ENCODE measurements at regions not wholly inside any gene's neighbourhood (a gene's known extent, or its start where the extent isn't known, plus 50 kb on each side); places are given as distances from the start of the nearest gene placed in this dataset.
"Not testable (repeated sequence)": the region's sequence is repeated elsewhere in the genome, so short reads cannot be mapped to it uniquely, and the experiment has no call there.

DNA sequence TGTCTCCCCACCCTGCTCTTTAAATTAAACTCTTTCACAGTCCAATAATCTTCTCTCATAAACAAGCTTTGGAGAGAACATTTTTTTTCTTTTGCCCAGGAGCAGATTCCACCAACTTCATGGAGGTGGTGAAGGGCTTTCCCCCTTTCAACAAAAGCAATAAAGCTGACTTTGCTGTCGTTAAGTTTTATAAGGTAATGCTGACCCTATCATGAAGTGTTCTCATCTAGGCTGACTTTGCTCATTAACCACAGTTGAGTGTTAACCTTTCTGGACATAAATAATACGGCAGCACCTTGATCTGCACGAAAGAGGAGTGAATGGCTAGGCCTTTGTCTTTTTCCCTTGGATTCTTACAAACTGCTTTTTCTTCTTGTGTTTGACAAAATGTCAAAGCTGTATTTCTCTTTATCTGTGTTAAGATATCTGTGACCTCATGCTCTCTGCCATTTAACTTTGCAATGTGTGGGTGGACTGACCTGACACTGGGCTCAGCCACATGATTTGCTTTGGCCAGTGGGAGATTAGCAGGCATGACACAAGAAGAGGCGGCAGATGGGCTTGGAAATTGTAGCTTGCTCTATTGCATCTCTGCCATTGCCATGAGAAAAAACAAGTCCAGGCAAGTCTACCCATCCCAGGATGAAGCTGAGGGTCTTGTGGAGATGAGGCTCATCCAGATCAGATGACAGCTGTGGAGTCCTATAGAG, 470.9 kb upstream of the CCDC196 start:
- ChIA-PET CTCF (no interaction called here), POLR2A (no interaction called here)
- Histone ChIP-seq H3K27me3 (ENCODE audit: control insufficient read depth in 2 of 2, insufficient read depth in 2 of 2, low read length in 2 of 2) (no peaks in the 10 kb centered on the region), H3K27ac (ENCODE audit: low read depth, low read length) (no peak overlapping the region), H3K4me3 (ENCODE audit: low read length) (no peak overlapping the region), H3K9me3 (ENCODE audit: control insufficient read depth in 2 of 3, low read length in 3 of 3) (no peaks in the 10 kb centered on the region), H3K4me1 (ENCODE audit: control insufficient read depth in 2 of 2, insufficient read depth in 2 of 2, low read length in 2 of 2) (no peaks in the 10 kb centered on the region), H3K36me3 (ENCODE audit: control insufficient read depth in 2 of 3, insufficient read depth in 3 of 3, low read length in 3 of 3) (no peaks in the 10 kb centered on the region)
- H3K36me3 Mint-ChIP-seq: peaks cover 0 to 5% (median 0%) of the 10 kb centered on the region in 5 donors
- intact Hi-C loops (cut with micrococcal nuclease): no loop called here
- peaks cover 0 to 12% (median 0%) of the 10 kb centered on the region in 11 donors for H3K9me3 Mint-ChIP-seq
- peaks cover 0 to 14% (median 3%) of the 10 kb centered on the region in 5 donors for H3K27me3 Mint-ChIP-seq
- no peak overlapping the region for H3K4me3 Mint-ChIP-seq
- peaks cover 0 to 4% (median 0%) of the 10 kb centered on the region in 7 donors for H3K4me1 Mint-ChIP-seq
- no peak for DNase-seq
- no peak for ATAC-seq
- H3K27ac Mint-ChIP-seq: no peak overlapping the region

DNA sequence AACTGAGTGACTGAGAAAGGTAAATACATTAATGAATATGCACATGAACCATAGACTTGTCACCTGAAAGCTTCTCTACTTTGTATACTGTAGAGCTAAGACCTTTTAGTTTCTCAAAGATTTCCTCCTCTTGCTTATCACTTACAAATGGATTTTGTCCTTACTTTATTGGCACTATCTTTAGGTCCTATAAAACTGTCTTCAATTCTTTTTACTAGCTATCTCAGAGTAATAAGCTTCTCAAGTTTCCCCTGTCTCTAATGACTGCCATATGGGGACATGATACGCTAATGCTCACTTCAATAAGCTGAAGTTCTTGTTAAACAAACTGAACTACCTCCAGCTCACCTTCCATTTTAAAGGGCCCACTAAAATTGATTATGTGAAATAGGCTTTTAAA, 468.2 kb upstream of the CCDC196 start:
- CTCF ChIA-PET: no interaction called here

GRCh38 chr14:66022526-66022925, 463.6 kb upstream of the CCDC196 start:
- Mint-ChIP-seq H3K4me3 (no peak overlapping the region), H3K9me3 (peaks cover 0 to 4% (median 0%) of the 10 kb centered on the region in 11 donors), H3K27me3 (peaks cover 0 to 17% (median 0%) of the 10 kb centered on the region in 5 donors), H3K4me1 (no peaks in the 10 kb centered on the region), H3K27ac (no peak overlapping the region), H3K36me3 (peaks cover 0 to 4% (median 0%) of the 10 kb centered on the region in 5 donors)
- Histone ChIP-seq H3K27me3 (ENCODE audit: control insufficient read depth in 2 of 2, insufficient read depth in 2 of 2, low read length in 2 of 2) (no peaks in the 10 kb centered on the region), H3K27ac (ENCODE audit: low read depth, low read length) (no peak overlapping the region), H3K9me3 (ENCODE audit: control insufficient read depth in 2 of 3, low read length in 3 of 3) (no peaks in the 10 kb centered on the region), H3K4me3 (ENCODE audit: low read length) (no peak overlapping the region), H3K4me1 (ENCODE audit: control insufficient read depth in 2 of 2, insufficient read depth in 2 of 2, low read length in 2 of 2) (no peaks in the 10 kb centered on the region), H3K36me3 (ENCODE audit: control insufficient read depth in 2 of 3, insufficient read depth in 3 of 3, low read length in 3 of 3) (no peaks in the 10 kb centered on the region)
- no peak for ATAC-seq
- intact Hi-C loops (cut with micrococcal nuclease): no loop called here
- ChIA-PET CTCF (no interaction called here), POLR2A (no interaction called here)
- no peak for DNase-seq

More for the DNA sequence above, 468.2 kb upstream of the CCDC196 start:
- H3K9me3 Mint-ChIP-seq: peaks cover 0 to 12% (median 0%) of the 10 kb centered on the region in 11 donors
- Histone ChIP-seq H3K27ac (ENCODE audit: low read depth, low read length) (no peak overlapping the region), H3K27me3 (ENCODE audit: control insufficient read depth in 2 of 2, insufficient read depth in 2 of 2, low read length in 2 of 2) (no peaks in the 10 kb centered on the region), H3K4me3 (ENCODE audit: low read length) (no peak overlapping the region), H3K36me3 (ENCODE audit: control insufficient read depth in 2 of 3, insufficient read depth in 3 of 3, low read length in 3 of 3) (no peaks in the 10 kb centered on the region), H3K9me3 (ENCODE audit: control insufficient read depth in 2 of 3, low read length in 3 of 3) (no peaks in the 10 kb centered on the region), H3K4me1 (ENCODE audit: control insufficient read depth in 2 of 2, insufficient read depth in 2 of 2, low read length in 2 of 2) (no peaks in the 10 kb centered on the region)
- POLR2A ChIA-PET: no interaction called here
- no peaks in the 10 kb centered on the region for H3K4me1 Mint-ChIP-seq
- H3K27me3 Mint-ChIP-seq: peaks cover 0 to 25% (median 3%) of the 10 kb centered on the region in 5 donors
- ATAC-seq (no peak), DNase-seq (no peak)
- peaks cover 0 to 5% (median 0%) of the 10 kb centered on the region in 5 donors for H3K36me3 Mint-ChIP-seq
- H3K4me3 Mint-ChIP-seq: no peak overlapping the region
- no peak overlapping the region for H3K27ac Mint-ChIP-seq
- intact Hi-C loops (cut with micrococcal nuclease): no loop called here

GRCh38 chr14:66025779-66026178, 460.4 kb upstream of the CCDC196 start:
- POLR2A ChIA-PET: no interaction called here
- H3K36me3 Mint-ChIP-seq: peaks cover 0 to 5% (median 4%) of the 10 kb centered on the region in 5 donors
- H3K4me1 ChIP-seq (ENCODE audit: control insufficient read depth in 2 of 2, insufficient read depth in 2 of 2, low read length in 2 of 2): no peaks in the 10 kb centered on the region
- H3K4me1 Mint-ChIP-seq: no peaks in the 10 kb centered on the region
- CTCF ChIA-PET: no interaction called here
- ATAC-seq: no peak
- H3K27me3 Mint-ChIP-seq: peaks cover 0 to 14% (median 0%) of the 10 kb centered on the region in 5 donors
- no peaks in the 10 kb centered on the region for H3K9me3 ChIP-seq (ENCODE audit: control insufficient read depth in 2 of 3, low read length in 3 of 3)
- H3K36me3 ChIP-seq (ENCODE audit: control insufficient read depth in 2 of 3, insufficient read depth in 3 of 3, low read length in 3 of 3): no peaks in the 10 kb centered on the region
- H3K9me3 Mint-ChIP-seq: peaks cover 0 to 15% (median 10%) of the 10 kb centered on the region in 11 donors
- H3K4me3 Mint-ChIP-seq: no peak overlapping the region
- no peak for DNase-seq
- H3K27ac ChIP-seq (ENCODE audit: low read depth, low read length): no peak overlapping the region
- intact Hi-C loops (cut with micrococcal nuclease): no loop called here
- no peak overlapping the region for H3K27ac Mint-ChIP-seq
- no peaks in the 10 kb centered on the region for H3K27me3 ChIP-seq (ENCODE audit: control insufficient read depth in 2 of 2, insufficient read depth in 2 of 2, low read length in 2 of 2)
- H3K4me3 ChIP-seq (ENCODE audit: low read length): no peak overlapping the region

- ATAC-seq; intact Hi-C loops (cut with micrococcal nuclease); DNase-seq; H3K4me1 ChIP-seq (ENCODE audit: control insufficient read depth in 2 of 2, insufficient read depth in 2 of 2, low read length in 2 of 2); H3K27me3 ChIP-seq (ENCODE audit: control insufficient read depth in 2 of 2, insufficient read depth in 2 of 2, low read length in 2 of 2); H3K4me3 ChIP-seq (ENCODE audit: low read length); H3K9me3 ChIP-seq (ENCODE audit: control insufficient read depth in 2 of 3, low read length in 3 of 3); H3K27ac Mint-ChIP-seq; CTCF ChIA-PET; H3K4me3 Mint-ChIP-seq; H3K27ac ChIP-seq (ENCODE audit: low read depth, low read length); H3K4me1 Mint-ChIP-seq; H3K36me3 ChIP-seq (ENCODE audit: control insufficient read depth in 2 of 3, insufficient read depth in 3 of 3, low read length in 3 of 3); POLR2A ChIA-PET: not testable (repeated sequence)
- H3K9me3 Mint-ChIP-seq: peaks cover 0 to 44% (median 25%) of the 10 kb centered on the region in 11 donors
- H3K36me3 Mint-ChIP-seq: peaks cover 0 to 13% (median 4%) of the 10 kb centered on the region in 5 donors
- H3K27me3 Mint-ChIP-seq: peaks cover 0 to 26% (median 0%) of the 10 kb centered on the region in 5 donors
Measured at GRCh38 chr14:66031981-66032380, 454.2 kb upstream of the CCDC196 start.

GRCh38 chr14:66032800-66033199, 453.4 kb upstream of the CCDC196 start:
- H3K36me3 Mint-ChIP-seq: peaks cover 0 to 13% (median 4%) of the 10 kb centered on the region in 5 donors
- peaks cover 0 to 44% (median 25%) of the 10 kb centered on the region in 11 donors for H3K9me3 Mint-ChIP-seq
- H3K27ac Mint-ChIP-seq: no peak overlapping the region
- ChIA-PET CTCF (no interaction called here), POLR2A (no interaction called here)
- Histone ChIP-seq H3K36me3 (ENCODE audit: control insufficient read depth in 2 of 3, insufficient read depth in 3 of 3, low read length in 3 of 3) (no peaks in the 10 kb centered on the region), H3K27me3 (ENCODE audit: control insufficient read depth in 2 of 2, insufficient read depth in 2 of 2, low read length in 2 of 2) (no peaks in the 10 kb centered on the region), H3K4me1 (ENCODE audit: control insufficient read depth in 2 of 2, insufficient read depth in 2 of 2, low read length in 2 of 2) (no peaks in the 10 kb centered on the region), H3K4me3 (ENCODE audit: low read length) (no peak overlapping the region), H3K9me3 (ENCODE audit: control insufficient read depth in 2 of 3, low read length in 3 of 3) (no peaks in the 10 kb centered on the region), H3K27ac (ENCODE audit: low read depth, low read length) (no peak overlapping the region)
- H3K4me3 Mint-ChIP-seq: no peak overlapping the region
- no peak for ATAC-seq
- H3K27me3 Mint-ChIP-seq: peaks cover 0 to 26% (median 0%) of the 10 kb centered on the region in 5 donors
- intact Hi-C loops (cut with micrococcal nuclease): no loop called here
- DNase-seq: no peak
- H3K4me1 Mint-ChIP-seq: no peaks in the 10 kb centered on the region

- Histone ChIP-seq H3K36me3 (ENCODE audit: control insufficient read depth in 2 of 3, insufficient read depth in 3 of 3, low read length in 3 of 3) (no peaks in the 10 kb centered on the region), H3K4me1 (ENCODE audit: control insufficient read depth in 2 of 2, insufficient read depth in 2 of 2, low read length in 2 of 2) (no peaks in the 10 kb centered on the region), H3K27ac (ENCODE audit: low read depth, low read length) (no peak overlapping the region), H3K4me3 (ENCODE audit: low read length) (no peak overlapping the region), H3K27me3 (ENCODE audit: control insufficient read depth in 2 of 2, insufficient read depth in 2 of 2, low read length in 2 of 2) (no peaks in the 10 kb centered on the region), H3K9me3 (ENCODE audit: control insufficient read depth in 2 of 3, low read length in 3 of 3) (no peaks in the 10 kb centered on the region)
- DNase-seq: no peak
- Mint-ChIP-seq H3K36me3 (peaks cover 0 to 8% (median 3%) of the 10 kb centered on the region in 5 donors), H3K27ac (no peak overlapping the region), H3K27me3 (peaks cover 0 to 32% (median 5%) of the 10 kb centered on the region in 5 donors), H3K4me3 (no peak overlapping the region), H3K4me1 (peaks cover 0 to 4% (median 0%) of the 10 kb centered on the region in 7 donors), H3K9me3 (peaks cover 0 to 22% (median 10%) of the 10 kb centered on the region in 11 donors)
- POLR2A ChIA-PET: no interaction called here
- CTCF ChIA-PET: no interaction called here
- intact Hi-C loops (cut with micrococcal nuclease): no loop called here
- no peak for ATAC-seq
Measured at GRCh38 chr14:66036547-66036946, 449.6 kb upstream of the CCDC196 start.

Data from naive thymus-derived CD4-positive, alpha-beta T cell (primary cell).